ENCODE measurements at regions not wholly inside any gene's neighbourhood (a gene's known extent, or its start where the extent isn't known, plus 50 kb on each side); places are given as distances from the start of the nearest gene placed in this dataset.

- TF ChIP-seq CTCF (IDR thresholded peaks at IDR 0.05 in 2 of 3, conservative IDR thresholded peaks at IDR 0.05 in 1 of 3; ENCODE audit: borderline replicate concordance in 1 of 3, insufficient read depth in 1 of 3, low read depth in 2 of 3, low read length in 2 of 3) (no peak), MAX (IDR thresholded peaks at IDR 0.05) (no peak), TCF7L2 (IDR thresholded peaks at IDR 0.05; ENCODE audit: borderline replicate concordance, extremely low read depth, insufficient read depth, insufficient read length) (no peak), REST (IDR thresholded peaks at IDR 0.05; ENCODE audit: low read depth) (no peak), ZNF274 (IDR thresholded peaks at IDR 0.05; ENCODE audit: low read depth, low read length) (no peak), YY1 (IDR thresholded peaks at IDR 0.05; ENCODE audit: extremely low read depth, insufficient replicate concordance, low read depth, low read length) (no peak), POLR2AphosphoS5 (IDR thresholded peaks at IDR 0.05; ENCODE audit: low read depth, low read length) (no peak), POLR2A (IDR thresholded peaks at IDR 0.05; ENCODE audit: borderline replicate concordance, extremely low read depth, insufficient read depth, insufficient read length) (no peak), CEBPB (IDR thresholded peaks at IDR 0.05; ENCODE audit: low read depth) (no peak), JUND (IDR thresholded peaks at IDR 0.05) (no peak), SIN3A (IDR thresholded peaks at IDR 0.05; ENCODE audit: low read depth) (no peak), EZH2phosphoT487 (IDR thresholded peaks at IDR 0.05; ENCODE audit: borderline replicate concordance) (no peak)
These were observed 252.0 kb downstream of the BRD1 start for GRCh38 chr22:49575703-49576081.
